ENCODE measurements at regions not wholly inside any gene's neighbourhood (a gene's known extent, or its start where the extent isn't known, plus 50 kb on each side); places are given as distances from the start of the nearest gene placed in this dataset.

- CTCF ChIA-PET: no interaction called here
- no peaks in the 10 kb centered on the region for H3K36me3 ChIP-seq (ENCODE audit: low read depth)
- DNase-seq: no peak
- BruUV-seq (replicated peaks): no TSS peak
- no peaks in the 10 kb centered on the region; the same call in 1 of the 2 replicates for H4K20me1 ChIP-seq (ENCODE audit: insufficient read depth)
- no peak overlapping the region for H3K4me3 ChIP-seq
- no peak overlapping the region for H2AFZ ChIP-seq
- intact Hi-C loops (cut with micrococcal nuclease; ENCODE audit: unreplicated experiment): no loop called here
- H3K9me2 ChIP-seq (ENCODE audit: insufficient read depth): no peaks in the 10 kb centered on the region
- no peak overlapping the region for H3K27ac ChIP-seq
- H3K79me2 ChIP-seq (ENCODE audit: low read depth): no peaks in the 10 kb centered on the region
- no peak overlapping the region for H3K4me2 ChIP-seq
- POLR2A ChIA-PET (ENCODE audit: unreplicated experiment): no interaction called here
- H3K27me3 ChIP-seq (ENCODE audit: insufficient read depth, low read depth): peaks cover 73% of the 10 kb centered on the region
- no peaks in the 10 kb centered on the region for H3K9me3 ChIP-seq (ENCODE audit: insufficient read depth, low read depth)
- no peaks in the 10 kb centered on the region for H3K4me1 ChIP-seq (replicated peaks; ENCODE audit: insufficient read depth)
- TF ChIP-seq EZH2 (IDR thresholded peaks at IDR 0.05; ENCODE audit: low read depth): no peak
- no peak for TF ChIP-seq CTCF (conservative IDR thresholded peaks at IDR 0.05)
- no peaks in the 10 kb centered on the region for H3F3A ChIP-seq (ENCODE audit: insufficient read depth, low read depth)
Measured at GRCh38 chr6:167565388-167565787, 240.5 kb downstream of the TTLL2 start.

- no peaks in the 10 kb centered on the region for H3F3A ChIP-seq (ENCODE audit: insufficient read depth, low read depth)
- H3K4me1 ChIP-seq (replicated peaks; ENCODE audit: insufficient read depth): no peaks in the 10 kb centered on the region
- ChIA-PET CTCF (no interaction called here), POLR2A (ENCODE audit: unreplicated experiment) (no interaction called here)
- no peaks in the 10 kb centered on the region; the same call in 1 of the 2 replicates for H4K20me1 ChIP-seq (ENCODE audit: insufficient read depth)
- TF ChIP-seq EZH2 (IDR thresholded peaks at IDR 0.05; ENCODE audit: low read depth) (no peak), CTCF (conservative IDR thresholded peaks at IDR 0.05) (no peak)
- BruUV-seq (replicated peaks): no TSS peak
- H3K9me2 ChIP-seq (ENCODE audit: insufficient read depth): no peaks in the 10 kb centered on the region
- peaks cover 72% of the 10 kb centered on the region for H3K27me3 ChIP-seq (ENCODE audit: insufficient read depth, low read depth)
- no peaks in the 10 kb centered on the region for H3K79me2 ChIP-seq (ENCODE audit: low read depth)
- DNase-seq: no peak
- no peak overlapping the region for H3K4me3 ChIP-seq
- H3K27ac ChIP-seq: no peak overlapping the region
- no peaks in the 10 kb centered on the region for H3K36me3 ChIP-seq (ENCODE audit: low read depth)
- H3K4me2 ChIP-seq: no peak overlapping the region
- no peaks in the 10 kb centered on the region for H3K9me3 ChIP-seq (ENCODE audit: insufficient read depth, low read depth)
- H2AFZ ChIP-seq: no peak overlapping the region
- intact Hi-C loops (cut with micrococcal nuclease; ENCODE audit: unreplicated experiment): no loop called here
Measured at GRCh38 chr6:167565884-167566599, 241.2 kb downstream of the TTLL2 start.

GRCh38 chr6:167566711-167567141 is 241.8 kb downstream of the TTLL2 start:
- H3K27ac ChIP-seq: no peak overlapping the region
- no peak for DNase-seq
- no peak overlapping the region for H3K4me2 ChIP-seq
- no TSS peak for BruUV-seq (replicated peaks)
- CTCF ChIA-PET: no interaction called here
- H3K9me2 ChIP-seq (ENCODE audit: insufficient read depth): no peaks in the 10 kb centered on the region
- H3K79me2 ChIP-seq (ENCODE audit: low read depth): no peaks in the 10 kb centered on the region
- H2AFZ ChIP-seq: no peak overlapping the region
- peaks cover 70% of the 10 kb centered on the region for H3K27me3 ChIP-seq (ENCODE audit: insufficient read depth, low read depth)
- H3K4me1 ChIP-seq (replicated peaks; ENCODE audit: insufficient read depth): no peaks in the 10 kb centered on the region
- no peaks in the 10 kb centered on the region for H3K9me3 ChIP-seq (ENCODE audit: insufficient read depth, low read depth)
- no peaks in the 10 kb centered on the region for H3K36me3 ChIP-seq (ENCODE audit: low read depth)
- H3F3A ChIP-seq (ENCODE audit: insufficient read depth, low read depth): no peaks in the 10 kb centered on the region
- H4K20me1 ChIP-seq (ENCODE audit: insufficient read depth): no peaks in the 10 kb centered on the region; the same call in 1 of the 2 replicates
- TF ChIP-seq EZH2 (IDR thresholded peaks at IDR 0.05; ENCODE audit: low read depth) (no peak), CTCF (conservative IDR thresholded peaks at IDR 0.05) (no peak)
- no peak overlapping the region for H3K4me3 ChIP-seq
- POLR2A ChIA-PET (ENCODE audit: unreplicated experiment): no interaction called here
- intact Hi-C loops (cut with micrococcal nuclease; ENCODE audit: unreplicated experiment): no loop called here

Measured in PC-9 (cell line).